HCT116 (cell line): ENCODE measurements at regions not wholly inside any gene's neighbourhood (a gene's known extent, or its start where the extent isn't known, plus 50 kb on each side); places are given as distances from the start of the nearest gene placed in this dataset.

Experiments used
- ATAC-seq: fragments of 200-7000 bp; cut with Tn5 transposase; 2 replicates; pipeline ENCODE4 v1.9.1; 2020; ENCODE audit warnings: mild to moderate bottlenecking, moderate library complexity
- BruUV-seq: library from RNA; stranded (reverse); fragments of 400-500 nt; replicated peaks from 2 replicates; lab custom pipeline; 2021; lab: Mats Ljungman, UMichigan
- CTCF ChIA-PET: fragments of 300-600 bp; sonication (Branson Sonifier 250); formaldehyde crosslinking; loops from one replicate; lab custom pipeline; 2021; ENCODE audit warnings: antibody characterized with exemption; lab: Charles Lee
- POLR2A ChIA-PET: fragments of 300-600, 350-600 bp; sonication (Branson Sonifier 250); formaldehyde crosslinking; loops from one replicate; lab custom pipeline; 2021; ENCODE audit warnings: antibody characterized with exemption; lab: Charles Lee
- RAD21 ChIA-PET, 2 experiments: fragments of 300-600 bp; sonication (Branson Sonifier 250); formaldehyde crosslinking; loops; one replicate each; lab custom pipeline; 2023; ENCODE audit warnings: low total read pairs in 2 of 2; ENCODE audit not compliant: uncharacterized antibody in 2 of 2, unreplicated experiment in 2 of 2, low non-redundant PET in 1 of 2; lab: Charles Lee
- DNase-seq: peaks from one replicate; pipeline ENCODE4 v3.0.0-alpha.2; 2010; ENCODE audit warnings: low read depth, low spot score
- H2AFZ ChIP-seq: fragments of 200-600 bp; shearing (Covaris generic), sonication (generic); 2 replicates; pipeline ENCODE4 v1.6.1; 2017; ENCODE audit warnings: low read depth, mixed run types, mixed read lengths, antibody characterized with exemption, low read length; ENCODE audit not compliant: poor library complexity, severe bottlenecking
- H3K27ac ChIP-seq: 2 replicates; pipeline ENCODE4 v1.5.1; 2012; ENCODE audit warnings: low read depth, low read length
- H3K27me3 ChIP-seq: fragments of 200-600 bp; sonication (generic); 2 replicates; pipeline ENCODE4 v1.6.1; 2016; ENCODE audit warnings: mixed run types, low read length, mixed read lengths; ENCODE audit not compliant: insufficient read depth
- H3K36me3 ChIP-seq, 2 experiments: fragments of 200-500 bp in 1 of 2; fragments of 200-600 bp in 1 of 2; sonication (Bioruptor generic) in 1 of 2; sonication (generic) in 1 of 2; 2 replicates each; pipeline versions ENCODE4 v1.5.1 to v1.6.1; 2014 to 2016; ENCODE audit warnings: low read length in 2 of 2, inconsistent platforms in 1 of 2, mixed read lengths in 1 of 2, mixed run types in 1 of 2; ENCODE audit not compliant: insufficient read depth in 2 of 2, control insufficient read depth in 1 of 2
- H3K4me1 ChIP-seq, 2 experiments: fragments of 200-600 bp in 1 of 2; sonication (generic) in 1 of 2; 2 replicates each; pipeline versions ENCODE4 v1.5.1 to v1.6.1; 2012 to 2017; ENCODE audit warnings: low read length in 2 of 2, inconsistent platforms in 1 of 2, mild to moderate bottlenecking in 1 of 2, mixed read lengths in 1 of 2, mixed run types in 1 of 2, moderate library complexity in 1 of 2; ENCODE audit not compliant: insufficient read depth in 2 of 2, control insufficient read depth in 1 of 2
- H3K4me2 ChIP-seq: fragments of 200-600 bp; sonication (generic); 2 replicates; pipeline ENCODE4 v1.6.1; 2017; ENCODE audit warnings: mixed run types, low read length, mixed read lengths
- H3K4me3 ChIP-seq, 2 experiments: fragments of 200-600 bp in 1 of 2; sonication (generic) in 1 of 2; replicated peaks in 1 of 2; 2 replicates each; pipeline ENCODE4 v1.5.1; 2011 to 2016; ENCODE audit warnings: low read length in 2 of 2, control low read depth in 1 of 2, low read depth in 1 of 2, mild to moderate bottlenecking in 1 of 2, mixed read lengths in 1 of 2, mixed run types in 1 of 2
- H3K79me2 ChIP-seq: fragments of 200-600 bp; sonication (generic); 2 replicates; pipeline ENCODE4 v1.6.1; 2017; ENCODE audit warnings: mild to moderate bottlenecking, mixed run types, low read length, moderate library complexity, mixed read lengths; ENCODE audit not compliant: insufficient read depth
- H3K9ac ChIP-seq: fragments of 200-600 bp; sonication (generic); 2 replicates; pipeline ENCODE4 v1.6.1; 2016; ENCODE audit warnings: low read length, mixed read lengths
- H3K9me2 ChIP-seq: fragments of 200-600 bp; sonication (generic), shearing (Covaris generic); 2 replicates; pipeline ENCODE4 v1.6.1; 2017; ENCODE audit warnings: mixed run types, mild to moderate bottlenecking, moderate library complexity; ENCODE audit not compliant: insufficient read depth
- H3K9me3 ChIP-seq, 2 experiments: fragments of 200-500 bp in 1 of 2; fragments of 200-600 bp in 1 of 2; sonication (Bioruptor generic) in 1 of 2; sonication (generic) in 1 of 2; 2 replicates each; pipeline ENCODE4 v1.6.1; 2014 to 2017; ENCODE audit warnings: low read length in 2 of 2, mixed read lengths in 2 of 2, inconsistent platforms in 1 of 2, low read depth in 1 of 2, mild to moderate bottlenecking in 1 of 2, mixed run types in 1 of 2, moderate library complexity in 1 of 2; ENCODE audit not compliant: control insufficient read depth in 1 of 2, insufficient read depth in 1 of 2
- H4K20me1 ChIP-seq: fragments of 200-600 bp; sonication (generic), shearing (Covaris generic); 2 replicates; pipeline ENCODE4 v1.6.1; 2017; ENCODE audit warnings: mixed run types, mild to moderate bottlenecking, moderate library complexity; ENCODE audit not compliant: insufficient read depth
- CBX3 ChIP-seq: IDR thresholded peaks from 2 replicates; pipeline ENCODE4 v1.6.1; 2012; ENCODE audit warnings: low read depth
- EGR1 ChIP-seq: IDR thresholded peaks from 2 replicates; pipeline ENCODE4 v1.6.1; 2012; ENCODE audit warnings: low read depth
- SRF ChIP-seq: IDR thresholded peaks from 2 replicates; pipeline ENCODE4 v1.6.1; 2012; ENCODE audit warnings: low read depth
- ZFX ChIP-seq: fragments of 450-650 bp; IDR thresholded peaks from 2 replicates; pipeline ENCODE4 v1.6.1; 2017
- intact Hi-C: fragments of 100-400 bp; cut with micrococcal nuclease; formaldehyde crosslinking; loops from 2 replicates; pipeline ENCODE4 v1.10.0; 2022
- TF ChIP-seq, protein P1 (sequence below): IDR thresholded peaks from 2 replicates; pipeline ENCODE4 v1.6.1; 2012

DNA sequence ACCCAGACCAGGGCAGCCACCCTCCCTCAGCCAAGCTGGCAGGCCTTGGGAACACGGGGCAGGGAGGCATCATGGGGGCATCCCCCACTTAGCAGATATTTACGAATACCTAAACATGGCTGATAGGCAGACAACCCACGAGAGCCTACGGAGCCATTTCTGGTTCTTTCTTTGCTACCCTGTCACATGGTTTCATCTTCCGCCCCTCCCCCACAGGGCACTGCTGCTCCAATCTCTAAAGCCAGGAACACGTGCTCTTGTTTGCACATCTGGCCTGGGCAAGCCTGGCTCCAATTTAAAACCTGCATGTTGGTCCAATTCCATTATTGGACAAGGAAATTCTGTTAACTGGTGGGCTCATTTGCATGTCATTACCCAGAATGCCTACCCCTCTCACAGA, 447.4 kb upstream of the NR2F2 start:
- POLR2A ChIA-PET = no interaction called here
- RAD21 ChIA-PET = no interaction called here
- BruUV-seq = no TSS peak
- Histone ChIP-seq H3K9me2 (0 out of 2 replicates have a peak, but pooled peaks cover 5% of the 10 kb centered on the region), H3K79me2 (no peaks in the 10 kb centered on the region), H3K4me3 (no peak overlapping the region), H3K27ac (no peak overlapping the region), H2AFZ (no peak overlapping the region), H3K27me3 (no peaks in the 10 kb centered on the region), H3K4me2 (no peak overlapping the region), H4K20me1 (no peaks in the 10 kb centered on the region), H3K9ac (no peak overlapping the region), H3K9me3 (no peaks in the 10 kb centered on the region), H3K36me3 (no peaks in the 10 kb centered on the region), H3K4me1 (no peaks in the 10 kb centered on the region)
- intact Hi-C loops = no loop called here
- DNase-seq (no peak), ATAC-seq (no peak)
- CTCF ChIA-PET = no interaction called here
- TF ChIP-seq CBX3 = no peak
- TF ChIP-seq ZFX = no peak
- no peak for TF ChIP-seq EGR1

GRCh38 chr15:95884276-95884675, 446.2 kb upstream of the NR2F2 start:
- Histone ChIP-seq H3K27me3 (no peaks in the 10 kb centered on the region), H3K27ac (no peak overlapping the region), H3K9me3 (no peaks in the 10 kb centered on the region), H3K9me2 (0 out of 2 replicates have a peak, but pooled peaks cover 5% of the 10 kb centered on the region), H4K20me1 (no peaks in the 10 kb centered on the region), H3K36me3 (no peaks in the 10 kb centered on the region), H3K9ac (no peak overlapping the region), H3K4me3 (no peak overlapping the region), H3K4me2 (no peak overlapping the region)
- ChIA-PET CTCF (no interaction called here), RAD21 (no interaction called here), POLR2A (no interaction called here)
- BruUV-seq = no TSS peak
- ATAC-seq = no peak
- no peak for DNase-seq
- intact Hi-C loops = no loop called here
- TF ChIP-seq SRF = no peak
- TF ChIP-seq, protein P1, sequence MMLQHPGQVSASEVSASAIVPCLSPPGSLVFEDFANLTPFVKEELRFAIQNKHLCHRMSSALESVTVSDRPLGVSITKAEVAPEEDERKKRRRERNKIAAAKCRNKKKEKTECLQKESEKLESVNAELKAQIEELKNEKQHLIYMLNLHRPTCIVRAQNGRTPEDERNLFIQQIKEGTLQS = no peak
- TF ChIP-seq, all 23 proteins: peak for 0
- H2AFZ ChIP-seq = no peak overlapping the region
- no peaks in the 10 kb centered on the region for H3K79me2 ChIP-seq
- no peaks in the 10 kb centered on the region for H3K4me1 ChIP-seq
